Liver (tissue), 7 donors: ENCODE measurements at regions not wholly inside any gene's neighbourhood (a gene's known extent, or its start where the extent isn't known, plus 50 kb on each side); places are given as distances from the start of the nearest gene placed in this dataset.

Experiments used
- DNase-seq: peaks from one replicate; pipeline ENCODE4 v3.0.0-alpha.2; 2017; ENCODE audit warnings: low spot score
- H3K27ac ChIP-seq, 2 donors: one replicate each; pipeline ENCODE4 v1.7.0; 2013; ENCODE audit warnings: inconsistent platforms in 2 of 2, low read length in 2 of 2, control low read depth in 1 of 2, low read depth in 1 of 2, mild to moderate bottlenecking in 1 of 2
- H3K27me3 ChIP-seq, 4 donors: one replicate each; pipeline versions ENCODE4 v1.6.1 to v1.7.0; 2013; ENCODE audit warnings: low read length in 3 of 4, inconsistent platforms in 1 of 4, mild to moderate bottlenecking in 1 of 4, moderate library complexity in 1 of 4; ENCODE audit not compliant: control insufficient read depth in 4 of 4, insufficient read depth in 4 of 4
- H3K36me3 ChIP-seq, 4 donors: one replicate each; pipeline versions ENCODE4 v1.6.1 to v1.7.0; 2013; ENCODE audit warnings: low read length in 3 of 4, mild to moderate bottlenecking in 3 of 4, low read depth in 1 of 4, moderate library complexity in 1 of 4; ENCODE audit not compliant: control insufficient read depth in 4 of 4, insufficient read depth in 3 of 4
- H3K4me1 ChIP-seq, 4 donors: one replicate each; pipeline versions ENCODE4 v1.6.1 to v1.7.0; 2013; ENCODE audit warnings: low read length in 3 of 4, mild to moderate bottlenecking in 3 of 4, moderate library complexity in 1 of 4; ENCODE audit not compliant: control insufficient read depth in 4 of 4, insufficient read depth in 4 of 4
- H3K4me3 ChIP-seq, 3 donors: one replicate each; pipeline versions ENCODE4 v1.6.1 to v1.7.0; 2013; ENCODE audit warnings: low read length in 3 of 3, control low read depth in 1 of 3, low read depth in 1 of 3, mild to moderate bottlenecking in 1 of 3
- H3K9ac ChIP-seq, 2 donors: one replicate each; pipeline ENCODE4 v1.7.0; 2013; ENCODE audit warnings: low read length in 2 of 2, mild to moderate bottlenecking in 2 of 2, moderate library complexity in 2 of 2, control low read depth in 1 of 2, low read depth in 1 of 2
- H3K9me3 ChIP-seq, 4 donors: one replicate each; pipeline versions ENCODE4 v1.6.1 to v1.7.0; 2013; ENCODE audit warnings: low read length in 3 of 4; ENCODE audit not compliant: control insufficient read depth in 4 of 4
- EGR1 ChIP-seq, 2 donors: IDR thresholded peaks; 2 replicates each; pipeline ENCODE4 v1.6.1; 2016 to 2018; ENCODE audit warnings: antibody characterized with exemption in 2 of 2, low read depth in 2 of 2
- FOXA2 ChIP-seq: IDR thresholded peaks from 2 replicates; pipeline ENCODE4 v1.6.1; 2016; ENCODE audit warnings: antibody characterized with exemption
- GABPA ChIP-seq, 2 donors: IDR thresholded peaks in 1 of 2; conservative IDR thresholded peaks in 1 of 2; 2 replicates each; pipeline ENCODE4 v1.6.1; 2016; ENCODE audit warnings: antibody characterized with exemption in 2 of 2, mild to moderate bottlenecking in 1 of 2, moderate library complexity in 1 of 2
- HNF4A ChIP-seq, 2 donors: conservative IDR thresholded peaks; 2 replicates each; pipeline ENCODE4 v1.6.1; 2016; ENCODE audit warnings: antibody characterized with exemption in 2 of 2, mild to moderate bottlenecking in 2 of 2
- HNF4G ChIP-seq: IDR thresholded peaks from 2 replicates; pipeline ENCODE4 v1.6.1; 2016; ENCODE audit warnings: antibody characterized with exemption
- JUND ChIP-seq, 2 donors: IDR thresholded peaks; 2 replicates each; pipeline ENCODE4 v1.6.1; 2016; ENCODE audit warnings: antibody characterized with exemption in 2 of 2
- NR2F2 ChIP-seq: IDR thresholded peaks from 2 replicates; pipeline ENCODE4 v1.6.1; 2016; ENCODE audit warnings: antibody characterized with exemption
- RAD21 ChIP-seq, 2 donors: IDR thresholded peaks; 2 replicates each; pipeline ENCODE4 v1.6.1; 2016; ENCODE audit warnings: antibody characterized with exemption in 2 of 2, mild to moderate bottlenecking in 2 of 2
- RXRA ChIP-seq, 2 donors: IDR thresholded peaks; 2 replicates each; pipeline ENCODE4 v1.6.1; 2017 to 2018; ENCODE audit warnings: antibody characterized with exemption in 2 of 2, mild to moderate bottlenecking in 1 of 2
- SP1 ChIP-seq: IDR thresholded peaks from 2 replicates; pipeline ENCODE4 v1.6.1; 2018; ENCODE audit warnings: antibody characterized with exemption, mild to moderate bottlenecking
- TAF1 ChIP-seq: conservative IDR thresholded peaks from 2 replicates; pipeline ENCODE4 v1.6.1; 2016; ENCODE audit warnings: antibody characterized with exemption, mild to moderate bottlenecking
- YY1 ChIP-seq: IDR thresholded peaks from 2 replicates; pipeline ENCODE4 v1.6.1; 2016; ENCODE audit warnings: antibody characterized with exemption, mild to moderate bottlenecking
- WGBS: extraction: QIAGEN DNeasy Blood & Tissue Kit; methylation state at CpG from one replicate; pipeline ENCODE4 v1.1.7; 2013; 5-methylcytosine and 5-hydroxymethylcytosine counted together
- TF ChIP-seq, protein P1 (sequence below): IDR thresholded peaks from 2 replicates; pipeline ENCODE4 v1.6.1; 2016; ENCODE audit warnings: antibody characterized with exemption
- TF ChIP-seq, protein P2 (sequence below): IDR thresholded peaks from 2 replicates; pipeline ENCODE4 v1.6.1; 2016; ENCODE audit warnings: antibody characterized with exemption, mild to moderate bottlenecking
- TF ChIP-seq, protein P3 (sequence below): IDR thresholded peaks from 2 replicates; pipeline ENCODE4 v1.6.1; 2016; ENCODE audit warnings: antibody characterized with exemption
- TF ChIP-seq, protein P4 (sequence below): IDR thresholded peaks from 2 replicates; pipeline ENCODE4 v1.6.1; 2016; ENCODE audit warnings: antibody characterized with exemption
- donor health status: healthy.
- donor health status: healthy.
- donor health status: healthy.
- donor health status: healthy.

DNA sequence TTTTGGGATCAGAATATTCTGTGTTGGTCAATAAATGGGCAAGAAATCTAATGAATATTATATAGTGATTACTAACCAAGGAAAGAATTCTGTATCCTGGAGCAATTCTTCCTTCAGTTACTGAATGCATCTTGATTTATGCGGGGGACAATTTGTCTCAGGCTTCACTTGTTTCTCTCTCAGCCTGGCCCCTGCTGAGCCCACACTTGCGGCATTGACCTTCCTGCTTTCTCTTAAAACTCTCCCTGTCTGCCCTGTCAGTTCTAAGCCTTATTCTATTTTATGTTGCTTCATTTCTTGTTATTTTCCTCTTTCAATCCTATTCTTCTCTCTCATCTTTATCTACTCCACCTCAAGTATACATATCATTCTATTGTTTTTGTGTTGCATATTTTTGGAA, 122.1 kb upstream of the TPK1 start:
- H3K4me1 ChIP-seq: no peaks in the 10 kb centered on the region
- TF ChIP-seq GABPA (IDR thresholded peaks at IDR 0.05 in 1 of 2, conservative IDR thresholded peaks at IDR 0.05 in 1 of 2) (no peak), JUND (IDR thresholded peaks at IDR 0.05) (no peak), YY1 (no peak), FOXA2 (no peak), RXRA (IDR thresholded peaks at IDR 0.05) (no peak)
- TF ChIP-seq, protein P1, sequence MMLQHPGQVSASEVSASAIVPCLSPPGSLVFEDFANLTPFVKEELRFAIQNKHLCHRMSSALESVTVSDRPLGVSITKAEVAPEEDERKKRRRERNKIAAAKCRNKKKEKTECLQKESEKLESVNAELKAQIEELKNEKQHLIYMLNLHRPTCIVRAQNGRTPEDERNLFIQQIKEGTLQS: no peak
- no peak for DNase-seq
- H3K9ac ChIP-seq: no peak overlapping the region
- no peaks in the 10 kb centered on the region for H3K36me3 ChIP-seq
- no peak overlapping the region for H3K27ac ChIP-seq
- peaks cover 0 to 3% (median 0%) of the 10 kb centered on the region in 4 donors for H3K27me3 ChIP-seq
- H3K4me3 ChIP-seq: no peak overlapping the region
- peaks cover 0 to 4% (median 0%) of the 10 kb centered on the region in 4 donors for H3K9me3 ChIP-seq
- 53% methylated on average over 2 of the region's 2 CpGs for WGBS

DNA sequence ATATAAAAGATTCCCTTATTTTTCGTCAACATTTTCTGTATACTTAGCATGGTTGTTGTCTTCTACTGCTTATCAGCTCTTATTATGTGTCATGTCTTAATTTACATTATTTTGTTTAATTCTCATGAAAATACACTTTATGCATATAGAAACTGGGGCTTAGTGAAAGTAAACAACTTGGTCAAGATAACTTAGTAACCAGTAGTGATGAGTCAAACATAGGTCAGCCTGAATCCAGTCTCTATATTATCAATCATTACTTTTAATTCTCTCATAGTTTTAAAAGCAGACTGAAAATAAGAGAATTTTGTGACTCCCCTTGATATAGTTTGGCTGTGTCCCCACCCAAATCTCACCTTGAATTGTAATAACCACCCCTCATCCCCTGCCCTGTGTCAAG, 119.6 kb upstream of the TPK1 start:
- H3K36me3 ChIP-seq: no peaks in the 10 kb centered on the region
- no peak for DNase-seq
- 79% methylated on average over 1 of the region's 1 CpG for WGBS
- H3K4me3 ChIP-seq: no peak overlapping the region
- H3K9ac ChIP-seq: no peak overlapping the region
- H3K27me3 ChIP-seq: peaks cover 0 to 3% (median 0%) of the 10 kb centered on the region in 4 donors
- H3K4me1 ChIP-seq: no peaks in the 10 kb centered on the region
- H3K27ac ChIP-seq: no peak overlapping the region
- TF ChIP-seq SP1 (no peak), RAD21 (IDR thresholded peaks at IDR 0.05) (no peak), HNF4A (conservative IDR thresholded peaks at IDR 0.05) (no peak), FOXA2 (no peak), RXRA (IDR thresholded peaks at IDR 0.05) (no peak), TAF1 (no peak), NR2F2 (no peak), YY1 (no peak), GABPA (IDR thresholded peaks at IDR 0.05 in 1 of 2, conservative IDR thresholded peaks at IDR 0.05 in 1 of 2) (no peak), EGR1 (IDR thresholded peaks at IDR 0.05; ENCODE audit: low read depth in 2 of 2) (no peak), HNF4G (no peak), JUND (IDR thresholded peaks at IDR 0.05) (no peak)
- TF ChIP-seq, protein P2, sequence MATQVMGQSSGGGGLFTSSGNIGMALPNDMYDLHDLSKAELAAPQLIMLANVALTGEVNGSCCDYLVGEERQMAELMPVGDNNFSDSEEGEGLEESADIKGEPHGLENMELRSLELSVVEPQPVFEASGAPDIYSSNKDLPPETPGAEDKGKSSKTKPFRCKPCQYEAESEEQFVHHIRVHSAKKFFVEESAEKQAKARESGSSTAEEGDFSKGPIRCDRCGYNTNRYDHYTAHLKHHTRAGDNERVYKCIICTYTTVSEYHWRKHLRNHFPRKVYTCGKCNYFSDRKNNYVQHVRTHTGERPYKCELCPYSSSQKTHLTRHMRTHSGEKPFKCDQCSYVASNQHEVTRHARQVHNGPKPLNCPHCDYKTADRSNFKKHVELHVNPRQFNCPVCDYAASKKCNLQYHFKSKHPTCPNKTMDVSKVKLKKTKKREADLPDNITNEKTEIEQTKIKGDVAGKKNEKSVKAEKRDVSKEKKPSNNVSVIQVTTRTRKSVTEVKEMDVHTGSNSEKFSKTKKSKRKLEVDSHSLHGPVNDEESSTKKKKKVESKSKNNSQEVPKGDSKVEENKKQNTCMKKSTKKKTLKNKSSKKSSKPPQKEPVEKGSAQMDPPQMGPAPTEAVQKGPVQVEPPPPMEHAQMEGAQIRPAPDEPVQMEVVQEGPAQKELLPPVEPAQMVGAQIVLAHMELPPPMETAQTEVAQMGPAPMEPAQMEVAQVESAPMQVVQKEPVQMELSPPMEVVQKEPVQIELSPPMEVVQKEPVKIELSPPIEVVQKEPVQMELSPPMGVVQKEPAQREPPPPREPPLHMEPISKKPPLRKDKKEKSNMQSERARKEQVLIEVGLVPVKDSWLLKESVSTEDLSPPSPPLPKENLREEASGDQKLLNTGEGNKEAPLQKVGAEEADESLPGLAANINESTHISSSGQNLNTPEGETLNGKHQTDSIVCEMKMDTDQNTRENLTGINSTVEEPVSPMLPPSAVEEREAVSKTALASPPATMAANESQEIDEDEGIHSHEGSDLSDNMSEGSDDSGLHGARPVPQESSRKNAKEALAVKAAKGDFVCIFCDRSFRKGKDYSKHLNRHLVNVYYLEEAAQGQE: no peak
- TF ChIP-seq, protein P1: no peak
- TF ChIP-seq, protein P3, sequence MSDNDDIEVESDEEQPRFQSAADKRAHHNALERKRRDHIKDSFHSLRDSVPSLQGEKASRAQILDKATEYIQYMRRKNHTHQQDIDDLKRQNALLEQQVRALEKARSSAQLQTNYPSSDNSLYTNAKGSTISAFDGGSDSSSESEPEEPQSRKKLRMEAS: no peak
- TF ChIP-seq, protein P4, sequence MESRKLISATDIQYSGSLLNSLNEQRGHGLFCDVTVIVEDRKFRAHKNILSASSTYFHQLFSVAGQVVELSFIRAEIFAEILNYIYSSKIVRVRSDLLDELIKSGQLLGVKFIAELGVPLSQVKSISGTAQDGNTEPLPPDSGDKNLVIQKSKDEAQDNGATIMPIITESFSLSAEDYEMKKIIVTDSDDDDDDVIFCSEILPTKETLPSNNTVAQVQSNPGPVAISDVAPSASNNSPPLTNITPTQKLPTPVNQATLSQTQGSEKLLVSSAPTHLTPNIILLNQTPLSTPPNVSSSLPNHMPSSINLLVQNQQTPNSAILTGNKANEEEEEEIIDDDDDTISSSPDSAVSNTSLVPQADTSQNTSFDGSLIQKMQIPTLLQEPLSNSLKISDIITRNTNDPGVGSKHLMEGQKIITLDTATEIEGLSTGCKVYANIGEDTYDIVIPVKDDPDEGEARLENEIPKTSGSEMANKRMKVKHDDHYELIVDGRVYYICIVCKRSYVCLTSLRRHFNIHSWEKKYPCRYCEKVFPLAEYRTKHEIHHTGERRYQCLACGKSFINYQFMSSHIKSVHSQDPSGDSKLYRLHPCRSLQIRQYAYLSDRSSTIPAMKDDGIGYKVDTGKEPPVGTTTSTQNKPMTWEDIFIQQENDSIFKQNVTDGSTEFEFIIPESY: no peak
- H3K9me3 ChIP-seq: peaks cover 0 to 5% (median 0%) of the 10 kb centered on the region in 4 donors
